ENCODE measurements at regions not wholly inside any gene's neighbourhood (a gene's known extent, or its start where the extent isn't known, plus 50 kb on each side); places are given as distances from the start of the nearest gene placed in this dataset.

- H2BK15ac ChIP-seq (ENCODE audit: low read depth, low read length), result no peak overlapping the region
- H3K4me1 ChIP-seq (ENCODE audit: insufficient read depth, low read length), result 0 out of 2 replicates have a peak, but pooled peaks cover 2% of the 10 kb centered on the region
- H2AK5ac ChIP-seq (ENCODE audit: insufficient read length, low read length), result no peak overlapping the region
- no peak for DNase-seq
- H2BK20ac ChIP-seq (ENCODE audit: low read depth, low read length, poor library complexity, severe bottlenecking), result no peak overlapping the region
- no peaks in the 10 kb centered on the region for H4K20me1 ChIP-seq (ENCODE audit: control insufficient read depth, insufficient read depth, insufficient read length)
- H3K79me2 ChIP-seq (ENCODE audit: insufficient read depth, low read length), result no peaks in the 10 kb centered on the region
- Mint-ChIP-seq H3K9me3 (peaks cover 0 to 2% of the 10 kb centered on the region in 2 experiments; a peak in 1 of 5 replicates), H3K27ac (no peak overlapping the region), H3K4me3 (no peak overlapping the region), H3K36me3 (ENCODE audit: insufficient read depth in 1 of 3, low read depth in 3 of 3) (no peaks in the 10 kb centered on the region), H3K4me1 (peaks cover 0 to 5% of the 10 kb centered on the region in 2 experiments; a peak in 2 of 4 replicates), H3K27me3 (ENCODE audit: low read depth) (no peaks in the 10 kb centered on the region)
- H2BK12ac ChIP-seq (ENCODE audit: insufficient read length, low read depth, low read length), result no peak overlapping the region
- no peak overlapping the region for H2BK5ac ChIP-seq (ENCODE audit: insufficient read length, low read length)
- H3K27ac ChIP-seq (ENCODE audit: insufficient read length, low read depth, low read length), result no peak overlapping the region
- H3K27me3 ChIP-seq (ENCODE audit: insufficient read depth, low read length), result no peaks in the 10 kb centered on the region
- WGBS (ENCODE audit: extremely low coverage, insufficient read length, low lambda C conversion rate), result no CpG with 5 or more reads among the region's 6 CpGs
- H3K56ac ChIP-seq (ENCODE audit: insufficient read length, low read depth, low read length), result no peak overlapping the region
- H3K9ac ChIP-seq (ENCODE audit: extremely low read depth, insufficient read length, low read length), result no peak overlapping the region
- no peaks in the 10 kb centered on the region for H3K79me1 ChIP-seq (ENCODE audit: insufficient read depth, low read depth, low read length, poor library complexity, severe bottlenecking)
- H3T11ph ChIP-seq (ENCODE audit: low read length), result no peak overlapping the region
- no peak overlapping the region for H2BK120ac ChIP-seq (ENCODE audit: low read depth, low read length, poor library complexity, severe bottlenecking)
- H4K91ac ChIP-seq (ENCODE audit: insufficient read length, low read depth, low read length), result no peak overlapping the region
- H4K8ac ChIP-seq (replicated peaks; ENCODE audit: insufficient read length, low read depth, low read length), result no peak overlapping the region
- no peak overlapping the region for H3K23ac ChIP-seq (ENCODE audit: insufficient read length, low read depth, low read length)
- no peak for TF ChIP-seq CTCF (conservative IDR thresholded peaks at IDR 0.05)
- H3K4me2 ChIP-seq (ENCODE audit: insufficient read depth, insufficient read length, low read length), result no peak overlapping the region
- H3K23me2 ChIP-seq (ENCODE audit: insufficient read length, low read depth, low read length, poor library complexity, severe bottlenecking), result no peaks in the 10 kb centered on the region
- no peak overlapping the region for H2AFZ ChIP-seq (ENCODE audit: low read length)
- H3K9me3 ChIP-seq (ENCODE audit: control insufficient read depth, low read depth, low read length), result no peaks in the 10 kb centered on the region
- no peak overlapping the region for H3K4ac ChIP-seq (ENCODE audit: low read depth, low read length)
- H3K14ac ChIP-seq (ENCODE audit: insufficient read depth, low read length), result no peak overlapping the region
- H3K18ac ChIP-seq (ENCODE audit: insufficient read length, low read depth, low read length), result no peak overlapping the region
- no peak overlapping the region for H4K5ac ChIP-seq (ENCODE audit: insufficient read length, low read depth, low read length)
Observed at GRCh38 chr2:138930571-138930970, 150.4 kb upstream of the NXPH2 start.
